GM12891 (cell line): ENCODE measurements at regions not wholly inside any gene's neighbourhood (a gene's known extent, or its start where the extent isn't known, plus 50 kb on each side); places are given as distances from the start of the nearest gene placed in this dataset.

Source experiments
- POLR2A ChIP-seq: IDR thresholded peaks from 2 replicates; pipeline ENCODE4 v1.6.1; 2011; ENCODE audit warnings: low read depth, low read length, control low read depth
- POLR2AphosphoS5 ChIP-seq: IDR thresholded peaks from 2 replicates; pipeline ENCODE4 v1.6.1; 2011; ENCODE audit warnings: low read depth, low read length, control low read depth
- TAF1 ChIP-seq: IDR thresholded peaks from 2 replicates; pipeline ENCODE4 v1.6.1; 2011; ENCODE audit warnings: low read depth, low read length, control low read depth

DNA sequence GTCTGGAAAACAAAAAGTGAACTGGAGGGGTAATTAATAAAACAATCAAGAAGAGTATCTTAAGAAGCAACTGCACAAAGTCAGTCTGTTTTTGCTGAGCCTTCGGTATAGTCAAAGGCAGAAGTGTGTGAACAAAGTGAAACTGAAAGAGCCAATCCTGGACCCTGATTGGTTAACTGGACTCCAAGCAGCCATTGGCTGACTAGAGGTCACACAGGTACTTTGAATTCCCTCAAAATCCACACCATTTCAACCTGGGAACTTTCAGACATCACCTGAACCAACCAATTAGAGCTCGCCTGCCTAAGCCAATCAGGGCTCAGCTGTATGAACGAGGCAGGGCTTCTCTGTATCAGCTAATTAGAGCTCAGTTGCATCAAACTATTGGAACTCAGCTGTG is 286.7 kb downstream of the TLE4 start:
- TF ChIP-seq POLR2A (no peak), POLR2AphosphoS5 (no peak), TAF1 (no peak)
